ENCODE measurements at regions not wholly inside any gene's neighbourhood (a gene's known extent, or its start where the extent isn't known, plus 50 kb on each side); places are given as distances from the start of the nearest gene placed in this dataset.

GRCh38 chr18:78402440-78402839, 577.2 kb upstream of the SALL3 start:
- DNase-seq, result no peak

GRCh38 chr18:78402966-78403365, 576.7 kb upstream of the SALL3 start:
- no peak for DNase-seq

- DNase-seq, result no peak
Observed at GRCh38 chr18:78403371-78403770, 576.2 kb upstream of the SALL3 start.

- no peak for DNase-seq
Observed at GRCh38 chr18:78405763-78406162, 573.9 kb upstream of the SALL3 start.

- DNase-seq, result no peak
Observed at GRCh38 chr18:78406743-78407465, 572.7 kb upstream of the SALL3 start.

GRCh38 chr18:78407466-78407844, 572.2 kb upstream of the SALL3 start:
- no peak for DNase-seq

- no peak for DNase-seq
Observed at GRCh38 chr18:78408623-78409022, 571.0 kb upstream of the SALL3 start.

- DNase-seq, result no peak
Observed at GRCh38 chr18:78410094-78410786, 569.4 kb upstream of the SALL3 start.

- DNase-seq, result no peak
Observed at GRCh38 chr18:78411539-78411938, 568.1 kb upstream of the SALL3 start.

GRCh38 chr18:78414302-78414701, 565.3 kb upstream of the SALL3 start:
- DNase-seq, result no peak

- no peak for DNase-seq
Observed at GRCh38 chr18:78416853-78417252, 562.8 kb upstream of the SALL3 start.

GRCh38 chr18:78418379-78418778, 561.2 kb upstream of the SALL3 start:
- no peak for DNase-seq

GRCh38 chr18:78419171-78419570, 560.4 kb upstream of the SALL3 start:
- no peak for DNase-seq

GRCh38 chr18:78420116-78420515, 559.5 kb upstream of the SALL3 start:
- DNase-seq, result no peak

- no peak for DNase-seq
Observed at GRCh38 chr18:78421392-78421791, 558.2 kb upstream of the SALL3 start.

- no peak for DNase-seq
Observed at GRCh38 chr18:78422336-78422735, 557.3 kb upstream of the SALL3 start.

- no peak for DNase-seq
Observed at GRCh38 chr18:78423811-78424210, 555.8 kb upstream of the SALL3 start.

GRCh38 chr18:78424403-78425018, 555.1 kb upstream of the SALL3 start:
- no peak for DNase-seq

GRCh38 chr18:78425019-78425412, 554.6 kb upstream of the SALL3 start:
- DNase-seq, result no peak

GRCh38 chr18:78427081-78427480, 552.5 kb upstream of the SALL3 start:
- no peak for DNase-seq

GRCh38 chr18:78429127-78430108, 550.2 kb upstream of the SALL3 start:
- DNase-seq, result no peak

- DNase-seq, result no peak
Observed at GRCh38 chr18:78430131-78430758, 549.4 kb upstream of the SALL3 start.

- DNase-seq, result no peak
Observed at GRCh38 chr18:78431606-78432005, 548.0 kb upstream of the SALL3 start.
